Myocyte (in vitro differentiated cells): ENCODE measurements at regions not wholly inside any gene's neighbourhood (a gene's known extent, or its start where the extent isn't known, plus 50 kb on each side); places are given as distances from the start of the nearest gene placed in this dataset.

ENCODE experiments used
- DNase-seq: peaks from one replicate; pipeline ENCODE4 v3.0.0-alpha.2; 2012; ENCODE audit warnings: low read depth

GRCh38 chr5:106909716-106910115 is 761.0 kb downstream of the EFNA5 start:
- DNase-seq: no peak

DNA sequence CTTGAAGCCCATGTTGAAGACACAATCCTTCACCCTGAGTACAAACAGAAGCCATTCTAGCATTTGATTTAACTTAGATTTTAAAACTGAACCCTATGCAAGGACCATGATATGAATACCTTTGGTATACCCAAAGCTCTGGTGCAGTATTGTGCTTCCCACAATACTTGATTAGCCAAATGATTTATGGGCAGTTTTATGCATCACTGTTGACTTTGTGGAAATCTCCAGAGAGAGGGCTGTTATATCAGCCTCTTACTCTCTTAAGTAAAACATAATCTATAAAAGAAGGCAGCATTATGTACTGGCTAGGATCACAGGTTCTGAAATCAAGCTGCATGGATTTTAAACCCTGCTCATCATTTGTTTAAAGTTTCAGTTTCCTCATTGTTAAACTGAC is 762.8 kb downstream of the EFNA5 start:
- no peak for DNase-seq

GRCh38 chr5:106906199-106906598 is 764.5 kb downstream of the EFNA5 start:
- no peak for DNase-seq

DNA sequence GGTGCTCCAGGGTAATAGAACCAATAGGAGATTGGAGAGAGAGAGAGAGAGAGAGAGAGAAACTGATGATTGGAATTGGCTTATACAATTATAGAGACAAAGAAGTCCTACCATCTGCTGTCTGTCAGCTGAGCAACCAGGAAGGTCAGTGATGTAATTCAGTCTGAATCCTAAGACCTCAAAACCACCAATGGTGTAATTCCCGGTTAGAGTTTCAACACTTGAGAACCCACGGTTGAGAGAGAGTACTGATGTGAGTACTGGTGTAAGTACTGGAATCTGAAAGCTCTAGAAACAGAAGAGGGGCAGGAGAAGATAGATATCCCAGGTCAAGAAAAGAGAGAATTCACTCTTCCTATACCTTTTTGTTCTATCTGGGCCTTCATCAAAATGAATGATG is 775.8 kb downstream of the EFNA5 start:
- DNase-seq: peak; percentile 98

- no peak for DNase-seq
Observed at GRCh38 chr5:106882035-106882434, 788.7 kb downstream of the EFNA5 start.

DNA sequence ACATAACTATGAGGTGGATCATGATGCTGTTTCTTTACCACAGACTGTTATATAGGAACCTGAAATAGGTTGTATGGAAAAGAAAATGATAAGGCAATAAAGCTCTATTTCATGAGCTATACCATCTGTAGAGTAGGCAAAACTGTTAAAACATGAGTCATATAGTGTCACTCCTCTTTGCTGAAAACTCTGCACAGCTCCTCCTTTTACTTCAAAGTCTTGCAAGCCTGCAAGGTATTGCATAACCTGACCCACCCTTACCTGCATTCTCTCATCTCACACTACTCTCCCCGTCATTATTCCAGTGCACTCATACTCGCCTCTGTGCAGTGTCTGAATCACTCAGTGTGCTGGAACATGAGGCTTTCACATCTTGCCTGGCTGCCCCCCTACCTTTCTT is 790.1 kb downstream of the EFNA5 start:
- no peak for DNase-seq

GRCh38 chr5:106877881-106878280 is 792.9 kb downstream of the EFNA5 start:
- DNase-seq: no peak

GRCh38 chr5:106876665-106877194 is 794.0 kb downstream of the EFNA5 start:
- no peak for DNase-seq

DNA sequence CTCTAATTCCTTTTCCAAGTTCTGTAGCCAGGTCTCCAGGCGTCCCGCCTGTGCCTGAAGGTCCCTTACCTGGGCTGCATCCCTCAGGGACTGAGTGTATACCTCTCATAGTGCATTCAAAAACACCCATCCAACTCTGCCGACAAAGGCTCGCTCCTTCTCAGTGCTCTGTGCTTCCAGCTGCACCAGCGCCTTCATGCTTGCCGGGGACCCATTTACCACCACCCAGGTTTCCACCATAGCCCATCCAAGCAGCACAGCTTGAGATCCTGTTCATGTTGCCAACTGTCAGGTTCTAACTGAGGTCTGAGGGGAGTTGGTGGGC is 794.5 kb downstream of the EFNA5 start:
- DNase-seq: no peak

- no peak for DNase-seq
Observed at GRCh38 chr5:106875591-106876297, 795.0 kb downstream of the EFNA5 start.

DNA sequence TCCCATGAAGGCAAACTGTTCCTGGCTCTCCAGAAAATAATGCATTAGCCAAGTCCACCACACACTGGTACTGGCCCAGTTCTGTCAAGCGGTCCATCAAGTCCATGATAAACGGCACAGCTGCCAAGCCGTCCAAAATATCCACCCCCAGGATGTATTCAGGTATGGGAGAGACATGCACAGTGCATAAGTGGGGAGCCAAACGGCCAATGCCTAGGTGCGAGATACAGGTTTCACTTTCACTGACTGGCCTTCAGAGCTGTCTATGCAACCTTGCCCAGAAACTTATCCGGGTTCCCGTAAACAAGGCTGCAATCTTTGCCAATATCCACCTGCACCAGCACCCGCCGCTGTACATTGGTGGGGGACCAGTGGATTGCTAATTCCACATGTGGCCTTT is 795.8 kb downstream of the EFNA5 start:
- no peak for DNase-seq

- DNase-seq: no peak
Observed at GRCh38 chr5:106874531-106874930, 796.2 kb downstream of the EFNA5 start.

GRCh38 chr5:106873568-106873967 is 797.2 kb downstream of the EFNA5 start:
- DNase-seq: peak; percentile 35

- DNase-seq: no peak
Observed at GRCh38 chr5:106865279-106865678, 805.5 kb downstream of the EFNA5 start.

DNA sequence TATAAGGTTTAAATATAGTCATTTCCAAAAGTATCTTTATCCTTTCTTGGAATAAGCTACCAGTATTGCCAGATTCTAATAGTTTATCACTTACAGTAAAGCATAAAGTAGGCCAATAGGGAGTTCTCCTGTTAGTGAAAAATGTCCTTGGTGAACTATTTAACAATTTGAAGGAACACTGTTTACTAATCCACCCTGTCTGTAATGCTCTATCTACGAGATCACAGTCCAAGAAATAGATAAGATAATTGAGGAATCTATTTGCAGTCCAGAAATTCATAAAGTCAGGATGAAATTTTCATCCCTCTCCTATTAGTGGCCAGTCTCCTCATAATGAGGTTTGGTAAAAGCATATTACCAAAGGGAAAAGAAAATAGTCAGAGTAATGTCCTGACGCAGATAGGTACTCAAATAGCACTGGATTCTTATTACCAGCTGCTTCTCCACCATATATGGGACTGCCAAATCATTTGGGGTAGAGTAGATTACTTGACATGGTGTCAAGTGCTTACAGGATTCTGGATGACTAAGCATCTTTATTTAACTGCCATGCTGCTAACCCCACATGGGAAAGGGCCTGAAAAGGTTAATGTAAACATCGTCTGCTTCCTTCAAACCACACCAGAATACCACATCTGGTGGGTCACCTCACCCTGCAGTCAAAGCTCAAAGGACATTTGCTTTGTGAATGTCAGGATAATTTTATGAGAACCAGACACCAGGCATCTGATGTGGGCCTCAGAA is 808.1 kb downstream of the EFNA5 start:
- DNase-seq: peak; percentile 73

- no peak for DNase-seq
Observed at GRCh38 chr5:106860398-106861044, 810.2 kb downstream of the EFNA5 start.

GRCh38 chr5:106858616-106859015 is 812.1 kb downstream of the EFNA5 start:
- DNase-seq: no peak

GRCh38 chr5:106854922-106855321 is 815.8 kb downstream of the EFNA5 start:
- no peak for DNase-seq

GRCh38 chr5:106854105-106854687 is 816.5 kb downstream of the EFNA5 start:
- peak; percentile 19 for DNase-seq

- DNase-seq: no peak
Observed at GRCh38 chr5:106853266-106853665, 817.5 kb downstream of the EFNA5 start.

- no peak for DNase-seq
Observed at GRCh38 chr5:106849266-106849665, 821.5 kb downstream of the EFNA5 start.
